ENCODE measurements at regions not wholly inside any gene's neighbourhood (a gene's known extent, or its start where the extent isn't known, plus 50 kb on each side); places are given as distances from the start of the nearest gene placed in this dataset.
"Not testable (repeated sequence)": the region's sequence is repeated elsewhere in the genome, so short reads cannot be mapped to it uniquely, and the experiment has no call there.

DNA sequence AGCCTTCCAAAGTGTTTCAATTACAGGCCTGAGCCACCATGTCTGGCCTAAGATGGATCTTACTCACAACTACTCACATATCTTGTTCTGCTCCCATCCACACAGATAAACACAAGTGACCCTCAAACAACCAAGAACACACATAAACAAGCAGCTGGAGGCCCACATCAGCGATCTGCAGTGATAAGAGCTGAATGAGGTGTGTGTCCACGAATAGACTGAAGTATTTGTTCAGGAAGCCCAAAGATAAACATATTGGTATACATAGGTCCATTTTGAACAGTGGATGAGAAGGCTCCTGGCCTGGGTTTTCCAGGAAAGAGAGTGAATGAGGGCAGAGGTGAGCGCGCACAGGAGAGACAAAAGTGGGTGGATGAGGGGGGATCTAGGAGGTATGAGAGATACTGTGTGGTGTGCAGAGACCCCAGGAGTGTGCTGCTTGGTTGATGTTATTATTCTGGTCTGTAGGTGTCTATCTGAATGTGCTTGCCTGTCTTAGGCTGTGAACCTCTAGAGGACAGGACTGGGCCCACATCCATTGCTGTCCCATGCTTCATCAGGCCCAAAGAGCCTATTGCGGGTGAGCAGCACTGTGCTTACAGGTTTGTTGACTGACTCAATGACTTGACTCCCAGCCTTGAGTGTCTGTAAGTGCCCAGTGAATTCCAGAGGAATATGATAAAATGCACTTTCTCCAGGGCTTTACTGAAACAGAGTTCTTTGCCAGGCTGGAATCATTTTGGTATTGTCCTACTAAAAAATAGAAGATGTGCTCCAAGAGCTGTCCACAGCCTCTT lies 79.9 kb upstream of the ATP1A1 start:
- no peak for DNase-seq (ENCODE audit: low read depth in 1 of 2, low spot score in 1 of 2)
- ChIA-PET POLR2A (no interaction called here), CTCF (no interaction called here)
- FAIRE-seq = no peak
- H3K4me1 ChIP-seq = no peaks in the 10 kb centered on the region
- H3K27ac ChIP-seq = no peak overlapping the region
- no peaks in the 10 kb centered on the region for H3K9me3 ChIP-seq
- 60% methylated on average over 5 of the region's 5 CpGs for WGBS (ENCODE audit: missing lambda C conversion rate)
- H3K4me2 ChIP-seq = no peak overlapping the region
- H3K4me3 ChIP-seq = no peak overlapping the region
- ATAC-seq = no peak
- no peak for TF ChIP-seq MAFK (IDR thresholded peaks at IDR 0.05; ENCODE audit: partially characterized antibody)
- TF ChIP-seq, protein P1, sequence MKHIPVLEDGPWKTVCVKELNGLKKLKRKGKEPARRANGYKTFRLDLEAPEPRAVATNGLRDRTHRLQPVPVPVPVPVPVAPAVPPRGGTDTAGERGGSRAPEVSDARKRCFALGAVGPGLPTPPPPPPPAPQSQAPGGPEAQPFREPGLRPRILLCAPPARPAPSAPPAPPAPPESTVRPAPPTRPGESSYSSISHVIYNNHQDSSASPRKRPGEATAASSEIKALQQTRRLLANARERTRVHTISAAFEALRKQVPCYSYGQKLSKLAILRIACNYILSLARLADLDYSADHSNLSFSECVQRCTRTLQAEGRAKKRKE (CRISPR knock-in tag; IDR thresholded peaks at IDR 0.05; ENCODE audit: low read depth) = no peak
- TF ChIP-seq RCOR1 (IDR thresholded peaks at IDR 0.05; ENCODE audit: low read depth, low read length) = no peak
- TF ChIP-seq FOSB (CRISPR knock-in tag; IDR thresholded peaks at IDR 0.05) = no peak
- TF ChIP-seq, protein P2, sequence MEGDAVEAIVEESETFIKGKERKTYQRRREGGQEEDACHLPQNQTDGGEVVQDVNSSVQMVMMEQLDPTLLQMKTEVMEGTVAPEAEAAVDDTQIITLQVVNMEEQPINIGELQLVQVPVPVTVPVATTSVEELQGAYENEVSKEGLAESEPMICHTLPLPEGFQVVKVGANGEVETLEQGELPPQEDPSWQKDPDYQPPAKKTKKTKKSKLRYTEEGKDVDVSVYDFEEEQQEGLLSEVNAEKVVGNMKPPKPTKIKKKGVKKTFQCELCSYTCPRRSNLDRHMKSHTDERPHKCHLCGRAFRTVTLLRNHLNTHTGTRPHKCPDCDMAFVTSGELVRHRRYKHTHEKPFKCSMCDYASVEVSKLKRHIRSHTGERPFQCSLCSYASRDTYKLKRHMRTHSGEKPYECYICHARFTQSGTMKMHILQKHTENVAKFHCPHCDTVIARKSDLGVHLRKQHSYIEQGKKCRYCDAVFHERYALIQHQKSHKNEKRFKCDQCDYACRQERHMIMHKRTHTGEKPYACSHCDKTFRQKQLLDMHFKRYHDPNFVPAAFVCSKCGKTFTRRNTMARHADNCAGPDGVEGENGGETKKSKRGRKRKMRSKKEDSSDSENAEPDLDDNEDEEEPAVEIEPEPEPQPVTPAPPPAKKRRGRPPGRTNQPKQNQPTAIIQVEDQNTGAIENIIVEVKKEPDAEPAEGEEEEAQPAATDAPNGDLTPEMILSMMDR (IDR thresholded peaks at IDR 0.05) = no peak
- TF ChIP-seq ZSCAN20 (CRISPR knock-in tag; IDR thresholded peaks at IDR 0.05) = no peak
- no peak for TF ChIP-seq NR3C1 (IDR thresholded peaks at IDR 0.05)
- no peak for TF ChIP-seq JUNB (IDR thresholded peaks at IDR 0.05)
- no peak for TF ChIP-seq FOSL2 (IDR thresholded peaks at IDR 0.05)
- no peak for TF ChIP-seq FOSL2 (CRISPR knock-in tag; IDR thresholded peaks at IDR 0.05)
- TF ChIP-seq EHMT2 (IDR thresholded peaks at IDR 0.05; ENCODE audit: low read depth) = no peak
- no peak for TF ChIP-seq EHF (CRISPR knock-in tag; IDR thresholded peaks at IDR 0.05)

DNA sequence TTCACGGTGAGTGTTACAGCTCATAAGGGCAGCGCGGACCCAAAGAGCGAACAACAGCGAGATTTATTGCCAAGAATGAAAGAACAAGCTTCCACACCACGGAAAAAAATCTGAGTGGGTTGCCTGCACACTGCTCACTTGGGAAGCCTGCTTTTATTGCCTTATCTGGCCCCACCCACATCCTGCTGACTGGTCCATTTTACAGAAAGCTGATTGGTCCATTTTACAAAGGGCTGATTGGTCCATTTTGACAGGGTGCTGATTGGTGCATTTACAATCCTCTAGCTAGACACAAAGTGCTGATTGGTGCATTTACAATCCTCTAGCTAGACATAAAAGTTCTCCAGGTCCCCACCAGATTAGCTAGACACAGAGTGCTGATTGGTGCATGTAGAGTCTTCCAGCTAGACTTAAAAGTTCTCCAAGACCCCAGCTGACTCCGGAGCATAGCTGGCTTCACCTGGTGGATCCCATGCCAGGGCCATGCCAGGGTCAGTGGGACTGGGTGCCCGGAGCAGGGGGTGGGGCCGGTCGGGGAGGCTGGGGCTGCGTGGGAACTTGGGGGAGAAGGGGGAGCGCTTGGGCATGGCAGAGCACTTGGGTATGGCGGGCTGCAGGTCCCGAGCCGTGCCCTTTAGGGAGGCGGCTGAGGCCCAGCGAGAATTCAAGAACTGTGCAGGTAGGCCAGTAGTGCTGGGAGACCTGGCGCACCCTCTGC lies 75.4 kb upstream of the ATP1A1 start:
- H3K4me1 ChIP-seq = no peaks in the 10 kb centered on the region
- ATAC-seq (no peak), DNase-seq (ENCODE audit: low read depth in 1 of 2, low spot score in 1 of 2) (no peak), FAIRE-seq (no peak)
- H3K9me3 ChIP-seq = no peaks in the 10 kb centered on the region
- no peak overlapping the region for H3K4me2 ChIP-seq
- WGBS (ENCODE audit: missing lambda C conversion rate) = 75% methylated on average over 11 of the region's 18 CpGs
- H3K27ac ChIP-seq = no peak overlapping the region
- POLR2A ChIA-PET = no interaction called here
- H3K4me3 ChIP-seq = no peak overlapping the region
- TF ChIP-seq MAFK (IDR thresholded peaks at IDR 0.05; ENCODE audit: partially characterized antibody) (peak; percentile 35), CHD2 (IDR thresholded peaks at IDR 0.05; ENCODE audit: low read length, partially characterized antibody) (no peak)
- TF ChIP-seq, protein P2 (IDR thresholded peaks at IDR 0.05) = no peak
- CTCF ChIA-PET = no interaction called here

DNA sequence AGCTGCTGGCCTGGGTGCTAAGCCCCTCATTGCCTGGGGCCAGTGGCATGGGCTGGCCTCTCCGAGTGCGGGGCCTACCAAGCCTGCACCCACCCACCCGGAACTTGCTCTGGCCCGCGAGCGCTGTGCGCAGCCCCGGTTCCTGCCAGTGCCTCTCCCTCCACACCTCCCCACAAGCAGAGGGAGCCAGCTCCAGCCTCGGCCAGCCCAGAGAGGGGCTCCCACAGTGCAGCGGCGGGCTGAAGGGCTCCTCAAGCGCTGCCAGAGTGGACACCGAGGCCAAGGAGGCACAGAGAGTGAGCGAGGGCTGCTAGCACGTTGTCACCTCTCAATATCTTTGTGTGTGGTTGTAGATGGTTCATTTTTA lies 74.8 kb upstream of the ATP1A1 start:
- H3K4me2 ChIP-seq; H3K4me3 ChIP-seq; DNase-seq (ENCODE audit: low read depth in 1 of 2, low spot score in 1 of 2); FAIRE-seq; H3K4me1 ChIP-seq; H3K9me3 ChIP-seq; POLR2A ChIA-PET; H3K27ac ChIP-seq; ATAC-seq; CTCF ChIA-PET: not testable (repeated sequence)
- WGBS (ENCODE audit: missing lambda C conversion rate) = 22% methylated on average over 5 of the region's 15 CpGs

DNA sequence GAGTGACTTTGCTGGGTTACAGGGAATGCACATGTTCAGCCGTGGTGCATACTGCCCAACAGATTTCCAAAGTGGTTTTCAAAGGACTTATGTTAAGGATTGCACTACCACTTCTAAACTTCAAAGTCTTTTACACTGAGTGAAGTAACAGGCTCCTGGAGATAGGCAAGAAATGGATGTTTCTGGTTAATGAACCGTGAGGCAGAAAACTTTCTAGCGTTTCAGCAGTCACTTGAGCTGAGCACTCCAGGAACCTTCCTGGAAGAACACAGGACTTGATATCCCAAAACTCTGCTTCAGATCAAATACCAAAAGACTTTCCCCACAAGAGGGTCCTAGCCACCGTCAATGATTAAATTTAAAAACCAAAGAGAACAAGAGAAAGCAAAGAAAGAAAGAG lies 74.3 kb upstream of the ATP1A1 start:
- Histone ChIP-seq H3K9me3 (no peaks in the 10 kb centered on the region), H3K4me2 (no peak overlapping the region), H3K4me1 (no peaks in the 10 kb centered on the region), H3K4me3 (no peak overlapping the region), H3K27ac (no peak overlapping the region)
- WGBS (ENCODE audit: missing lambda C conversion rate) = 17% methylated on average over 4 of the region's 4 CpGs
- DNase-seq (ENCODE audit: low read depth in 1 of 2, low spot score in 1 of 2) (no peak), FAIRE-seq (no peak), ATAC-seq (no peak)
- ChIA-PET CTCF (no interaction called here), POLR2A (no interaction called here)
- TF ChIP-seq KDM5A (IDR thresholded peaks at IDR 0.05) (no peak), EHF (CRISPR knock-in tag; IDR thresholded peaks at IDR 0.05) (no peak), ZC3H11A (IDR thresholded peaks at IDR 0.05) (no peak), MAFK (IDR thresholded peaks at IDR 0.05; ENCODE audit: partially characterized antibody) (no peak), NR3C1 (IDR thresholded peaks at IDR 0.05) (no peak), RNF2 (IDR thresholded peaks at IDR 0.05; ENCODE audit: borderline replicate concordance, low read depth) (no peak), SREBF2 (IDR thresholded peaks at IDR 0.05) (no peak), MYC (IDR thresholded peaks at IDR 0.05; ENCODE audit: borderline replicate concordance, low read length) (no peak), CHD2 (IDR thresholded peaks at IDR 0.05; ENCODE audit: low read length, partially characterized antibody) (no peak), TP53 (CRISPR knock-in tag; IDR thresholded peaks at IDR 0.05) (no peak), ZNF302 (CRISPR knock-in tag; IDR thresholded peaks at IDR 0.05) (no peak), RFX5 (IDR thresholded peaks at IDR 0.05) (no peak)
- TF ChIP-seq, protein P3, sequence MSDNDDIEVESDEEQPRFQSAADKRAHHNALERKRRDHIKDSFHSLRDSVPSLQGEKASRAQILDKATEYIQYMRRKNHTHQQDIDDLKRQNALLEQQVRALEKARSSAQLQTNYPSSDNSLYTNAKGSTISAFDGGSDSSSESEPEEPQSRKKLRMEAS (IDR thresholded peaks at IDR 0.05) = no peak
- TF ChIP-seq, protein P4, sequence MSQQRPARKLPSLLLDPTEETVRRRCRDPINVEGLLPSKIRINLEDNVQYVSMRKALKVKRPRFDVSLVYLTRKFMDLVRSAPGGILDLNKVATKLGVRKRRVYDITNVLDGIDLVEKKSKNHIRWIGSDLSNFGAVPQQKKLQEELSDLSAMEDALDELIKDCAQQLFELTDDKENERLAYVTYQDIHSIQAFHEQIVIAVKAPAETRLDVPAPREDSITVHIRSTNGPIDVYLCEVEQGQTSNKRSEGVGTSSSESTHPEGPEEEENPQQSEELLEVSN (IDR thresholded peaks at IDR 0.05; ENCODE audit: borderline replicate concordance, low read depth) = no peak
